SHP77 (cell line): ENCODE measurements at regions not wholly inside any gene's neighbourhood (a gene's known extent, or its start where the extent isn't known, plus 50 kb on each side); places are given as distances from the start of the nearest gene placed in this dataset.

ENCODE experiments used
- DNase-seq, 2 experiments: peaks; one replicate each; lab custom pipeline; 2025; lab: John Stamatoyannopoulos, UW

- DNase-seq, result no peak
Measured at GRCh38 chr3:168157099-168157700, 61.5 kb upstream of the GOLIM4 start.

- no peak for DNase-seq
Measured at GRCh38 chr3:168156479-168156878, 60.8 kb upstream of the GOLIM4 start.

DNA sequence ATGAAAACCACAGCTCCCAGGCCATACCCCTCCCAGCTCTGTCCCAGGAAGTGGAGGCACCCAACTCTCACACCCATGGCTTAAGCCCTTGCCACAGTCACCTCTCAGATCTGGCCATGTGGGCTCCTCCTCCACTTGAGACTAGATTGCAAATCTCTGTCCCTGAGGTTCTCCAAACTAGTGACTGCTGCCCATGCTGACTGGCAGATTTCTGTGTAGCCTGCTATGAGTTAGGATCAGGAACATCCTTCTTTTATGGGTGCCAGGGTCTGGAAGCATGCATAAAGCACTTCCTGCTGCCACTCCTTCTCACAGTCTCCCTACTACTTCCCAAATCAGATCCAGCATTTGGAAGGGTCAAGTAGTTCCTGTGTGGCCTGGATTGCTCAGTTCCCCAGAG, 59.6 kb upstream of the GOLIM4 start:
- DNase-seq, result no peak

DNA sequence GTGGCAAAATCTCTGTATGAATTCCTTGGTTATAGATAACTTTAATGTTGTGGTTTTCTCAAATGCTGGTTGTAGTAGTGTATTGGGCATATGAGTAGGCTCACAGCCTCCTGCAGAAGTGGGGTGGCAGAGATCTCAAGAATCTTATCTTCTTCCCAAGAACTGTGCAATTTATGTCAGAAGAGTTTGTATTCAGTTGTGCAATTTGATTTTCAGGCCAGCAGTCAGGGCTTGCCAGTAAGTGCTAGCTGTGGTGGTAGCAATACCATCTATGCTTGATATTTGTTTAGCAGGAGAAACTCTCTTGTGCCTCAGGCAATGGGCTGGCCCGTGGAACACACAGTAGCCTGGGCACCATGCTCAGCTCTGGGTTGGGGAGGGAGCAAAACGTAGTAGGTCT, 58.4 kb upstream of the GOLIM4 start:
- no peak for DNase-seq

DNA sequence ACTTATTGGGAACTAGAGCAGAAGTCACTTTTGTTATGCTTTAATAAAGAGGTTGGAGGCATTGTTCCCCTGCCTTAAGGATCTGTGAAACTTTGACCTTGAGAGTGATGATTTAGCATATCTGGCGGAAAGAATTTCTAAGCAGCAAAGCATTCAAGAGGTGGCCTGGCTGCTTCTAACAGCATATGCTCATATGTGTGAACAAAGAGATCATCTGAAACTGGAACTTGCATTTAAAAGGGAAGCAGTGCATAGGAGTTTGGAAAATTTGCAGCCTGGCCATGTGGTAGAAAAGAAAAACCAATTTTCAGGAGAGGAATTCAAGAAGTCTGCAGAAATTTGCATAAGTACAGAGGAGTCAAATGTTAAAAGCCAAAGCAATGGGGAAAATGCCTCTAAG, 56.4 kb upstream of the GOLIM4 start:
- DNase-seq, result no peak
